H1 (cell line): ENCODE measurements at regions not wholly inside any gene's neighbourhood (a gene's known extent, or its start where the extent isn't known, plus 50 kb on each side); places are given as distances from the start of the nearest gene placed in this dataset.

Experiments used
- CTCF ChIA-PET: fragments of 300-600 bp; sonication (Branson Sonifier 250); formaldehyde crosslinking; loops from one replicate; lab custom pipeline; 2021; ENCODE audit not compliant: partially characterized antibody; lab: Charles Lee
- POLR2A ChIA-PET: fragments of 300-600 bp; sonication (Branson Sonifier 250); formaldehyde crosslinking; loops from one replicate; lab custom pipeline; 2021; ENCODE audit warnings: inconsistent platforms; ENCODE audit not compliant: partially characterized antibody; lab: Charles Lee
- DNase-seq, 2 experiments: peaks; one replicate each; pipeline versions ENCODE4 v3.0.0 to v3.0.0-alpha.2; 2010 to 2022; ENCODE audit warnings: low spot score in 2 of 2, low read depth in 1 of 2, mixed read lengths in 1 of 2
- FAIRE-seq: peaks from 2 replicates; lab custom pipeline; 2011; peaks lifted over from hg19 to GRCh38; lab: Jason Lieb, UNC
- H2AFZ ChIP-seq: 2 replicates; pipeline ENCODE4 v1.8.1; 2012; ENCODE audit warnings: low read length, inconsistent platforms
- H2AK5ac ChIP-seq: 2 replicates; pipeline ENCODE4 v1.6.1; 2013; ENCODE audit warnings: low read depth, low read length
- H2BK120ac ChIP-seq: replicated peaks from 2 replicates; pipeline ENCODE3; 2013; ENCODE audit warnings: low read depth, low read length, inconsistent platforms
- H2BK12ac ChIP-seq: 2 replicates; pipeline ENCODE4 v1.6.1; 2013; ENCODE audit warnings: low read depth, low read length
- H2BK15ac ChIP-seq: 2 replicates; pipeline ENCODE4 v1.6.1; 2013; ENCODE audit warnings: low read length
- H2BK20ac ChIP-seq: 2 replicates; pipeline ENCODE4 v1.6.1; 2013; ENCODE audit warnings: low read length
- H2BK5ac ChIP-seq: 2 replicates; pipeline ENCODE4 v1.6.1; 2013; ENCODE audit warnings: low read depth, low read length
- H3K14ac ChIP-seq: 2 replicates; pipeline ENCODE4 v1.6.1; 2013; ENCODE audit warnings: inconsistent platforms; ENCODE audit not compliant: insufficient read length
- H3K18ac ChIP-seq: 2 replicates; pipeline ENCODE4 v1.6.1; 2013; ENCODE audit warnings: low read length; ENCODE audit errors: extremely low read depth
- H3K23ac ChIP-seq: 2 replicates; pipeline ENCODE4 v1.6.1; 2013; ENCODE audit warnings: inconsistent platforms; ENCODE audit not compliant: insufficient read length
- H3K23me2 ChIP-seq: 2 replicates; pipeline ENCODE4 v1.6.1; 2013; ENCODE audit warnings: low read depth, low read length
- H3K27ac ChIP-seq: 2 replicates; pipeline ENCODE4 v1.6.1; 2011; ENCODE audit warnings: low read depth, low read length, inconsistent platforms
- H3K27me3 ChIP-seq, 4 experiments: replicated peaks in 1 of 4; 1 replicate in 1 of 4; 2 replicates in 3 of 4; pipeline versions ENCODE4 v1.6.1 to v1.8.1; 2011 to 2013; ENCODE audit warnings: low read length in 3 of 4, mild to moderate bottlenecking in 3 of 4, inconsistent platforms in 2 of 4, mixed read lengths in 2 of 4, moderate library complexity in 1 of 4; ENCODE audit not compliant: control insufficient read depth in 3 of 4, insufficient read depth in 3 of 4; ENCODE audit errors: extremely low read depth in 1 of 4
- H3K36me3 ChIP-seq, 4 experiments: 2 replicates each; pipeline versions ENCODE4 v1.6.1 to v1.8.1; 2011 to 2013; ENCODE audit warnings: mild to moderate bottlenecking in 4 of 4, low read length in 3 of 4, moderate library complexity in 2 of 4, control low read depth in 1 of 4, inconsistent platforms in 1 of 4; ENCODE audit not compliant: insufficient read depth in 4 of 4, control insufficient read depth in 2 of 4
- H3K4ac ChIP-seq: replicated peaks from 2 replicates; pipeline ENCODE3; 2013; ENCODE audit warnings: low read length, low read depth, mixed read lengths, inconsistent platforms; ENCODE audit not compliant: insufficient read length
- H3K4me1 ChIP-seq, 4 experiments: replicated peaks in 1 of 4; 1 replicate in 1 of 4; 2 replicates in 3 of 4; pipeline versions ENCODE4 v1.6.1 to v1.8.1; 2011 to 2013; ENCODE audit warnings: low read length in 3 of 4, inconsistent platforms in 2 of 4, mixed read lengths in 1 of 4; ENCODE audit not compliant: insufficient read depth in 4 of 4, control insufficient read depth in 3 of 4
- H3K4me2 ChIP-seq, 2 experiments: 2 replicates each; pipeline versions ENCODE4 v1.6.1 to v1.8.1; 2011 to 2013; ENCODE audit warnings: low read depth in 2 of 2, low read length in 2 of 2, control low read depth in 1 of 2, inconsistent platforms in 1 of 2, mild to moderate bottlenecking in 1 of 2; ENCODE audit not compliant: insufficient read depth in 1 of 2
- H3K4me3 ChIP-seq, 4 experiments: fragments of 200-600, 300-600 bp in 1 of 4; sonication (generic), shearing (Covaris generic), sonication (Bioruptor Twin) in 1 of 4; 2 replicates each; pipeline versions ENCODE4 v1.5.1 to v1.8.1; 2011 to 2016; ENCODE audit warnings: low read length in 4 of 4, low read depth in 3 of 4, control low read depth in 2 of 4, inconsistent platforms in 2 of 4, mild to moderate bottlenecking in 2 of 4, mixed read lengths in 1 of 4, moderate library complexity in 1 of 4; ENCODE audit not compliant: insufficient read depth in 2 of 4; ENCODE audit errors: extremely low read depth in 1 of 4
- H3K56ac ChIP-seq: replicated peaks from 2 replicates; pipeline ENCODE3; 2013; ENCODE audit warnings: low read depth, mild to moderate bottlenecking, mixed read lengths, low read length, inconsistent platforms; ENCODE audit not compliant: insufficient read length
- H3K79me1 ChIP-seq: 2 replicates; pipeline ENCODE4 v1.6.1; 2013; ENCODE audit warnings: low read depth, low read length, control low read depth
- H3K79me2 ChIP-seq, 2 experiments: 2 replicates each; pipeline versions ENCODE4 v1.6.1 to v1.8.1; 2012 to 2013; ENCODE audit warnings: low read length in 2 of 2, mild to moderate bottlenecking in 2 of 2, inconsistent platforms in 1 of 2; ENCODE audit not compliant: insufficient read depth in 2 of 2, control insufficient read depth in 1 of 2
- H3K9ac ChIP-seq, 4 experiments: replicated peaks in 1 of 4; 1 replicate in 1 of 4; 2 replicates in 3 of 4; pipeline versions ENCODE4 v1.6.1 to v1.8.1; 2011 to 2013; ENCODE audit warnings: low read depth in 3 of 4, low read length in 3 of 4, control low read depth in 2 of 4, mild to moderate bottlenecking in 2 of 4, moderate library complexity in 2 of 4, inconsistent platforms in 1 of 4; ENCODE audit errors: extremely low read depth in 1 of 4
- H3K9me3 ChIP-seq, 2 experiments: 2 replicates each; pipeline versions ENCODE4 v1.6.1 to v1.8.1; 2012 to 2013; ENCODE audit warnings: mild to moderate bottlenecking in 2 of 2, moderate library complexity in 2 of 2, control low read depth in 1 of 2, inconsistent platforms in 1 of 2, low read depth in 1 of 2, low read length in 1 of 2, mixed read lengths in 1 of 2; ENCODE audit not compliant: insufficient read depth in 2 of 2
- H4K20me1 ChIP-seq, 2 experiments: replicated peaks in 1 of 2; 2 replicates each; pipeline versions ENCODE3 to v1.8.1; 2011 to 2013; ENCODE audit warnings: inconsistent platforms in 2 of 2, low read length in 2 of 2, mild to moderate bottlenecking in 1 of 2; ENCODE audit not compliant: insufficient read depth in 2 of 2, control insufficient read depth in 1 of 2
- H4K5ac ChIP-seq: 2 replicates; pipeline ENCODE4 v1.6.1; 2013; ENCODE audit warnings: low read length, low read depth, mixed read lengths, inconsistent platforms; ENCODE audit not compliant: insufficient read length
- H4K8ac ChIP-seq: 2 replicates; pipeline ENCODE4 v1.8.0; 2013; ENCODE audit warnings: mild to moderate bottlenecking, moderate library complexity, low read length, inconsistent platforms; ENCODE audit not compliant: insufficient read depth; ENCODE audit errors: extremely low read depth
- H4K91ac ChIP-seq: replicated peaks from 2 replicates; pipeline ENCODE3; 2013; ENCODE audit warnings: low read length, mixed read lengths, inconsistent platforms; ENCODE audit not compliant: insufficient read length
- BRCA1 ChIP-seq: IDR thresholded peaks from 2 replicates; pipeline ENCODE4 v1.6.1; 2012; ENCODE audit warnings: low read depth, low read length, improper control_type of control experiment
- CEBPB ChIP-seq: IDR thresholded peaks from 2 replicates; pipeline ENCODE4 v1.6.1; 2012; ENCODE audit warnings: low read depth, low read length
- CHD2 ChIP-seq: IDR thresholded peaks from 2 replicates; pipeline ENCODE4 v1.6.1; 2012; ENCODE audit warnings: low read length, improper control_type of control experiment
- CREB1 ChIP-seq: IDR thresholded peaks from 2 replicates; pipeline ENCODE4 v1.6.1; 2012; ENCODE audit warnings: inconsistent platforms
- EGR1 ChIP-seq: IDR thresholded peaks from 2 replicates; pipeline ENCODE4 v1.6.1; 2011; ENCODE audit warnings: low read depth, low read length, borderline replicate concordance
- JUND ChIP-seq: IDR thresholded peaks from 2 replicates; pipeline ENCODE4 v1.6.1; 2011; ENCODE audit warnings: mild to moderate bottlenecking, improper control_type of control experiment, low read length
- NRF1 ChIP-seq: IDR thresholded peaks from 2 replicates; pipeline ENCODE4 v1.6.1; 2011; ENCODE audit warnings: mild to moderate bottlenecking, low read depth, low read length, improper control_type of control experiment
- RBBP5 ChIP-seq: IDR thresholded peaks from 2 replicates; pipeline ENCODE4 v1.7.1; 2012; ENCODE audit warnings: low read depth, mild to moderate bottlenecking, inconsistent platforms, low read length, moderate library complexity, borderline replicate concordance
- RNF2 ChIP-seq: fragments of 200-900, 300-1000 bp; sonication (generic); IDR thresholded peaks from 2 replicates; pipeline ENCODE4 v1.7.1; 2016; ENCODE audit warnings: borderline replicate concordance, low read depth, mild to moderate bottlenecking, antibody characterized with exemption, low read length; ENCODE audit not compliant: poor library complexity, severe bottlenecking; ENCODE audit errors: missing control alignments
- SP2 ChIP-seq: IDR thresholded peaks from 2 replicates; pipeline ENCODE4 v1.6.1; 2012; ENCODE audit warnings: mild to moderate bottlenecking, low read length, inconsistent platforms
- TBP ChIP-seq: IDR thresholded peaks from 2 replicates; pipeline ENCODE4 v1.6.1; 2011; ENCODE audit warnings: low read depth, low read length, improper control_type of control experiment
- ZNF274 ChIP-seq: IDR thresholded peaks from 2 replicates; pipeline ENCODE4 v1.7.0; 2012; ENCODE audit warnings: low read length, borderline replicate concordance; ENCODE audit errors: extremely low read depth
- WGBS, 2 experiments: shearing (Covaris generic) in 1 of 2; methylation state at CpG; one replicate each; pipeline versions ENCODE4 v1.1.6 to v1.1.7; 2013 to 2015; ENCODE audit warnings: low lambda C conversion rate in 2 of 2, mixed read lengths in 2 of 2, inconsistent platforms in 1 of 2, low coverage in 1 of 2, missing lambda C conversion rate in 1 of 2; ENCODE audit not compliant: insufficient replicate concordance in 2 of 2, insufficient coverage in 1 of 2, insufficient read length in 1 of 2; ENCODE audit errors: extremely low coverage in 1 of 2, missing lambda C conversion rate in 1 of 2; 5-methylcytosine and 5-hydroxymethylcytosine counted together

DNA sequence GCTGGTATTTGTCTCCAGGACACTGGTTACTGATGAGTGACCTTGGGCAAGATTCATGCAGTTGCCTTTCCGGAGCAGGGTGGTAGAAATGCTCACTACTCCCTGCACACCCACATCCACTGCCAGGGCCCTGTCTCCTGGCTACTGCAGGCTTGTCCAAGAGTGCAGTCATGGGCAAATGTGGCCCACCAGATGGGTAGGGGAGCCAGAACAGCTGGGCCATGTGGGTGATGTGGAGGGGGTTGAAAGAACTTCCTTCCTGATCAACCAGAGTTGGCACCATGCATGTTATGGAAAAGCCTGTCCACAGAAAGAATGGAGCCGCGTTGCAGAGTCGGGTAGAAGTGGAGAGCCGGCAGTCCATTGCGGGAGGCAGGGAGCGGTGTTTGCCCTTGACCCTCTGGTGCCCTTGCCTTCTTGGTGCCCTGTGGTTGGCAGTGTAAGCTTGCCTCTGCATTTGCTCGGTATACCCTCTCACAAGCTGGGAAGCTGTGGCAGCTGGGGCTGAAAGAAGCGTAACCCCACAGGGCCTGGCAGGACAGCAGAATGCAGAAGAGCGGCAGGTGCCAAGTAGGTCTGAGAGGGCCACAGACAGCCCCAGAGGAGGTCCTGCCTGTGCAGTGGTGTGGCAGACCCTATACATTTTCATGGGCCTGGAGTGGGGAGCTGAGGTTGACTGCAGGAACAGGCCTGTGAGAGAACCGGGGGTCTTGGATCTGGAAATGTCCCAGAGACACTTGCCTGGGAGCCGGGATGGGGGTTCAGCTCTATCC lies 253.2 kb downstream of the TFCP2L1 start:
- no peak overlapping the region for H2BK15ac ChIP-seq
- ChIA-PET CTCF (interaction anchor here (0.8 to 3.6 kb wide), 5 partner anchors 9 to 482 kb away, joined by 3 to 19 read pairs (median 6); no protein-coding TSS in a partner anchor), POLR2A (interaction anchor here (2.2 kb wide), 1 partner anchor 43 kb away, joined by 10 read pairs; no protein-coding TSS in a partner anchor)
- no peak overlapping the region for H2BK20ac ChIP-seq
- H4K8ac ChIP-seq: no peak overlapping the region
- H3K9ac ChIP-seq: no peak overlapping the region
- H2BK120ac ChIP-seq: no peak overlapping the region
- H3K56ac ChIP-seq: no peak overlapping the region
- H3K79me2 ChIP-seq: no peaks in the 10 kb centered on the region
- H3K4me1 ChIP-seq: no peaks in the 10 kb centered on the region
- no peaks in the 10 kb centered on the region for H3K79me1 ChIP-seq
- H3K4me2 ChIP-seq: no peak overlapping the region
- DNase-seq (no peak), FAIRE-seq (no peak)
- H2BK12ac ChIP-seq: no peak overlapping the region
- H3K4ac ChIP-seq: no peak overlapping the region
- H3K23ac ChIP-seq: no peak overlapping the region
- no peak overlapping the region for H4K91ac ChIP-seq
- H3K36me3 ChIP-seq: no peaks in the 10 kb centered on the region
- H2AFZ ChIP-seq: no peak overlapping the region
- H3K18ac ChIP-seq: no peak overlapping the region
- H3K27ac ChIP-seq: no peak overlapping the region
- peaks cover 0 to 28% (median 15%) of the 10 kb centered on the region in 4 experiments; a peak in 6 of 7 replicates for H3K27me3 ChIP-seq
- H4K5ac ChIP-seq: no peak overlapping the region
- H3K14ac ChIP-seq: no peak overlapping the region
- H4K20me1 ChIP-seq: peaks cover 0 to 3% of the 10 kb centered on the region in 2 experiments
- H3K4me3 ChIP-seq: no peak overlapping the region
- H2AK5ac ChIP-seq: no peak overlapping the region
- no peak overlapping the region for H2BK5ac ChIP-seq
- H3K23me2 ChIP-seq: no peaks in the 10 kb centered on the region
- 92% methylated on average over 12 of the region's 12 CpGs; no CpG with 5 or more reads in 1 of the 2 experiments for WGBS, 2 experiments
- H3K9me3 ChIP-seq: no peaks in the 10 kb centered on the region
- TF ChIP-seq TBP (no peak), JUND (no peak), RNF2 (no peak), RBBP5 (no peak), EGR1 (no peak), NRF1 (no peak), CHD2 (no peak), ZNF274 (no peak), BRCA1 (no peak), SP2 (no peak), CREB1 (no peak), CEBPB (no peak)
